Stimulated activated effector memory CD8-positive, alpha-beta T cell treated with anti-CD3 and anti-CD28 coated beads, Interleukin-12 subunit alpha, Interleukin-12 subunit beta, amount 100 ng/mL, for 72 hours (primary cell): ENCODE measurements at regions not wholly inside any gene's neighbourhood (a gene's known extent, or its start where the extent isn't known, plus 50 kb on each side); places are given as distances from the start of the nearest gene placed in this dataset.
A peak's percentile ranks its signal among the peaks of the same experiment; 100 is the strongest.

Experiments
- ATAC-seq: fragments of 150-1000 bp; cut with Tn5 transposase; 2 replicates; pipeline ENCODE4 v1.10.0; 2021
- DNase-seq, 2 donors: peaks; one replicate each; pipeline ENCODE4 v3.0.0; 2021 to 2022; ENCODE audit warnings: low spot score in 2 of 2
- H3K27ac Mint-ChIP-seq: one replicate; pipeline ENCODE4 v1.8.0; 2022; ENCODE audit warnings: mild to moderate bottlenecking, mixed read lengths
- H3K36me3 Mint-ChIP-seq: one replicate; pipeline ENCODE4 v1.8.0; 2022; ENCODE audit warnings: mild to moderate bottlenecking, mixed read lengths
- H3K4me1 Mint-ChIP-seq: one replicate; pipeline ENCODE4 v1.8.0; 2022; ENCODE audit warnings: mixed read lengths
- H3K4me3 Mint-ChIP-seq: one replicate; pipeline ENCODE4 v1.8.0; 2022; ENCODE audit warnings: mild to moderate bottlenecking, mixed read lengths
- H3K9me3 Mint-ChIP-seq: one replicate; pipeline ENCODE4 v1.8.0; 2022; ENCODE audit warnings: mixed read lengths

- no peak overlapping the region for H3K27ac Mint-ChIP-seq
- no peak overlapping the region for H3K4me3 Mint-ChIP-seq
- DNase-seq (no peak), ATAC-seq (no peak)
- H3K9me3 Mint-ChIP-seq, result no peaks in the 10 kb centered on the region
- H3K4me1 Mint-ChIP-seq, result no peaks in the 10 kb centered on the region
- H3K36me3 Mint-ChIP-seq, result no peaks in the 10 kb centered on the region
Observed at GRCh38 chr2:238565031-238565430, 138.3 kb downstream of the ASB1 start.

DNA sequence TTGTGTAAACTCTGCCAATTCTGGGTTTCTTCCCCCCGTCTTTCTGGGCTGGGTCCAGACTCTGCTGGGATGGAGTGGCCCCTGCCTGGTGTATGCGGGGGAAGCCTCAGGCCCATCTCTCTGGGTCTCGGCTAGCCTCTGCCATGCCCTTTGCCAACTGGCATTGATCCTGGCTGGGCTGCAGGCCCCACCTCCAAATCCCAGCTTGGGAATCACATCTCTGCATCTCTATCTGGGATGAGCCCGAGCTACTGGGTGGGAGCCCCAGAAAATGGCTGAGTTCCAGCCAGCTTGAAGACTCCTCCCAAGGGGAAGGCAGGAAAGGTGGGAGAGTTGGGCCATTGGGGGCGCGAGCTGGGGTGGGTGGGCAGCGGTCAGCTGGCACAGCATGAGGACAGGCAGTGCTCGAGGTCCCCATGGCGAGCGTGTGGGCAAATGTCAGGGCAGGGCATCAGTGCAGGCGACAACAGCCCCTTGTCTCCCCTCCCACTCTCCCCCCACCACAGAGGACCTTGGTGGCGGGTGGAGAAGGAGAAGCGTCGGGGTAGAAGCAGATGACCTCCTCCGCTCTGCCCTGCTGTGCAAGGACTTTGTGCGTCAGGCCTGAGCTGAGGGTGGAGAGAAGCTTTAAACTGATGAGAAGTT lies 139.4 kb downstream of the ASB1 start:
- H3K27ac Mint-ChIP-seq, result no peak overlapping the region
- no peaks in the 10 kb centered on the region for H3K36me3 Mint-ChIP-seq
- ATAC-seq (no peak), DNase-seq (no peak)
- no peak overlapping the region for H3K4me3 Mint-ChIP-seq
- no peaks in the 10 kb centered on the region for H3K4me1 Mint-ChIP-seq
- no peaks in the 10 kb centered on the region for H3K9me3 Mint-ChIP-seq

GRCh38 chr2:238567067-238567855 lies 140.5 kb downstream of the ASB1 start:
- no peaks in the 10 kb centered on the region for H3K9me3 Mint-ChIP-seq
- no peak overlapping the region for H3K27ac Mint-ChIP-seq
- H3K4me1 Mint-ChIP-seq, result no peaks in the 10 kb centered on the region
- no peaks in the 10 kb centered on the region for H3K36me3 Mint-ChIP-seq
- DNase-seq (no peak), ATAC-seq (no peak)
- no peak overlapping the region for H3K4me3 Mint-ChIP-seq

DNA sequence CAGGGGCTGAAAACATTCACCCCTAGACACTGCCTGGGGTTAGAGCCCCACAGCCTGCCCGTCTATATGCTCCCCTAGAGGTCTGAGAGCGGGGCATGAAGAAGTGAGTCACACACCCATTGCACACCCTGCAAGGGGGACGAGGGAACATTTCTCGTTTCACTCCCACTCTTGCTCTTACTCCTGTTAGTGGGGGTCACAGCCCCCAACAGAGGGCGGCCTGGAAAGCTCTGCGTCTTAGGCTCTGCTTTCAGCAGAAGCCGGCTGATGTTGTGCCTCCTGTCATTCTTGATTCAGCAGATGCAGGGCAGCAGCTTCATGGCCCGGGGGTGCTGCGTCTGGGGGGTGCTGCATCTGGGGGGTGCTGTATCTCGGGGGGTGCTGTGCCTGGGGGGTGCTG lies 141.3 kb downstream of the ASB1 start:
- no peak overlapping the region for H3K4me3 Mint-ChIP-seq
- H3K36me3 Mint-ChIP-seq, result no peaks in the 10 kb centered on the region
- DNase-seq (no peak), ATAC-seq (no peak)
- no peaks in the 10 kb centered on the region for H3K9me3 Mint-ChIP-seq
- H3K27ac Mint-ChIP-seq, result no peak overlapping the region
- H3K4me1 Mint-ChIP-seq, result no peaks in the 10 kb centered on the region

DNA sequence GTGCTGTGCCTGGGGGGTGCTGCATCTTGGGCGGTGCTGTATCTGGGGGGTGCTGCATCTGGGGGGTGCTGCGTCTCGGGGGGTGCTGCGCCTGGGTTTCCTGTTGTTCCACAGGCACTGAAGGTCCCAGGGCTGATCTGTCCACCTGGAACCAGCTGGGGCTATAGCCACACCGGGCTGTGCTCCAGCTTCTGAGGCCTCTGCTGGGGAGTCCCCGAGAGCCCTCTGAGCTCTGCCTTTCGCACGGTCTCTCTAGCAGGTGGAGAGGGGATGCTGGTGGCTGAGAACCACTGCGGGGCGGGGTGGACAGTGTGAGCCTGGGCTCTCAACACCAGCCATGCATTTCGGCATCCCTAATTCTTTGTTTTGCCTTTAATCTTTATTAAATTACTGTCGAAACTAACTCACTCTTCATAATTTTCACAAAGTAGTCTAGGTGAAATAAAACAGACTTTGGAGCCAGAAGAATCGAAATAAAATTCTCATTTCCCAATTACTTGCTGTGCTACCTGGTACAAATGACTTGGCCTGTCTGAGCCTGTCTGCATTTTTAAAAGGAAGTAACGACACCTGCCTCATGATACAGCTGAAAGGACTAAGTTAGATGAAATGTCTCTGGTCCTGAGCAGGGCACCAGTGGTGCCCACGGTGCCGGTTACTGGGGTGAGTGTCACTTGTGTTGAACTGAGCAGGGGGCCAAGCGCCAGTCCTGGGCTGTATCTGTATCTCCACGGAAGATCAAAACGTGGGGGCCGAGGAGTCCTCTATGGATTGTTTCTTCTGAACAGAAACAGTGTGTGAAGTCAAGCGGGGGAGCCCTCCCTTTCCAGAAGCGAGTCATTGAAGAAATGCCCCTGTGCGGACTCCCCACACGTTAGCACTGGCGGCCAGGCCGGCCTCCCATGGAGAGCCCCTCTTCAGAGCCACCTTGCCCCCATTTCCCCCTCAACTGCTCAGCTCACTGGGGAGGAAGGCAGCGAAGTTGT lies 142.0 kb downstream of the ASB1 start:
- Mint-ChIP-seq H3K9me3 (no peaks in the 10 kb centered on the region), H3K4me1 (no peaks in the 10 kb centered on the region), H3K27ac (no peak overlapping the region), H3K36me3 (no peaks in the 10 kb centered on the region), H3K4me3 (no peak overlapping the region)
- DNase-seq (no peak), ATAC-seq (no peak)

DNA sequence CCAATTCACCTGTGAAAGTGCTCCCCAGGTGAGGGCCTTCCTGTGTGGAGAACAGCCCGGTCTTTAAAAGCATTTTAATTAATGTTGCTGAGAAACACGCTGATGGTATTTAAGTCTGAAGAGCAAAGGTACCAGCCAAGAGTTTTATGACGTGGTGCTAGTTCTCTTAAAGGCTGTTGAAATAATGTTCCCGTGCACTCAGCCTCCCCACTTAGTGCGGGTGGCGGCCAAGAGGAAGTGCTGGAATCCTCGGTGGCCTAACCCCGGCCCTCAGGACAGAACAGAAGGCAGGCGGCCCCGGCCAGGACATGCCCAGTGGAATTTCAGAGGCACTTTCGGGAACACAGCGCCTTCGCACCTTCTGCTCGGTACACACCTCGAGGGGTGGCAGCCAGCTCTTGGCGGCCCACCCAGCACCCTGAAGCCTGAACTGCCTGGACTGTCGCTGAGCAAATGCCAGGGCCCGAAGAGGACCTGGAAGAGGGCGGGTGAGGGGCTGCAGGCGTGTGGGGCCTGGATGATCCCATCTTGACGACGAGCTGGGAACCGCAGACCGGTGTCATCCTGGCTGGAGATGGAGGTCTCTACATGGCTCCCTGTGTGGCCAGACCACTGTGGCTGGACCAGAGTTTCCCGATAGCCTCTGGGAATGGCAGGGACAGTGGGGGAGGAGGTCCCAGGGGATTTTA lies 142.9 kb downstream of the ASB1 start:
- Mint-ChIP-seq H3K4me1 (no peaks in the 10 kb centered on the region), H3K27ac (no peak overlapping the region)
- no peak for DNase-seq

DNA sequence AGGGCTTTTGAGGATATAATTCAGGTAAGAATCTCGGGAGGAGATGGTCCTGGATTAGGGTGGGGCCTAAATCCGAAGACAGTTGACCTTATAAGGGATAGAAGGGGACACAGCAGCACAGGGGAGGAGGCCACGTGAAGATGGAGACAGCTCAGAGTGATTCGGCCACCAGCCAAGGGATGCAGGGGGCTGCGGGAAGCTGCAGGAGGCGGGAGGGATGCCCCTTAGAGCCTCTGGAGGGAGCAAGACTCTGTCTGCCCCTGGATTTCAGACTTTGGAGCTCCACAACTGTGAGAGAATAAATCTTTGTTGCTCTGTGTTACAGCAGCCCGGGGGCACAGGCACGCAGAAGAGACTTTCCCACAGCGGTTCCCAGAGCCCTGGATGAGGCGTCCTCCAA lies 143.7 kb downstream of the ASB1 start:
- H3K4me1 Mint-ChIP-seq, result no peaks in the 10 kb centered on the region
- no peak for ATAC-seq
- no peak overlapping the region for H3K27ac Mint-ChIP-seq
- no peaks in the 10 kb centered on the region for H3K36me3 Mint-ChIP-seq
- H3K9me3 Mint-ChIP-seq, result no peaks in the 10 kb centered on the region
- DNase-seq, result no peak
- no peak overlapping the region for H3K4me3 Mint-ChIP-seq

More for the DNA sequence above, 142.9 kb downstream of the ASB1 start:
- H3K9me3 Mint-ChIP-seq, result no peaks in the 10 kb centered on the region
- ATAC-seq, result no peak
- no peaks in the 10 kb centered on the region for H3K36me3 Mint-ChIP-seq
- H3K4me3 Mint-ChIP-seq, result no peak overlapping the region

GRCh38 chr2:238570926-238571325 lies 144.2 kb downstream of the ASB1 start:
- no peaks in the 10 kb centered on the region for H3K36me3 Mint-ChIP-seq
- H3K4me1 Mint-ChIP-seq, result no peaks in the 10 kb centered on the region
- no peak for DNase-seq
- H3K4me3 Mint-ChIP-seq, result no peak overlapping the region
- ATAC-seq, result no peak
- no peak overlapping the region for H3K27ac Mint-ChIP-seq
- no peaks in the 10 kb centered on the region for H3K9me3 Mint-ChIP-seq

- Mint-ChIP-seq H3K9me3 (no peaks in the 10 kb centered on the region), H3K36me3 (no peaks in the 10 kb centered on the region), H3K4me1 (no peaks in the 10 kb centered on the region), H3K4me3 (no peak overlapping the region), H3K27ac (no peak overlapping the region)
- ATAC-seq (no peak), DNase-seq (no peak)
Observed at GRCh38 chr2:238571661-238572372, 145.1 kb downstream of the ASB1 start.

- H3K27ac Mint-ChIP-seq, result no peak overlapping the region
- H3K4me3 Mint-ChIP-seq, result no peak overlapping the region
- H3K36me3 Mint-ChIP-seq, result no peaks in the 10 kb centered on the region
- no peaks in the 10 kb centered on the region for H3K9me3 Mint-ChIP-seq
- H3K4me1 Mint-ChIP-seq, result no peaks in the 10 kb centered on the region
- peak; percentile 27 for ATAC-seq
- peak in 1 of 2 donors; percentile 54 for DNase-seq
Observed at GRCh38 chr2:238573065-238573778, 146.5 kb downstream of the ASB1 start.

DNA sequence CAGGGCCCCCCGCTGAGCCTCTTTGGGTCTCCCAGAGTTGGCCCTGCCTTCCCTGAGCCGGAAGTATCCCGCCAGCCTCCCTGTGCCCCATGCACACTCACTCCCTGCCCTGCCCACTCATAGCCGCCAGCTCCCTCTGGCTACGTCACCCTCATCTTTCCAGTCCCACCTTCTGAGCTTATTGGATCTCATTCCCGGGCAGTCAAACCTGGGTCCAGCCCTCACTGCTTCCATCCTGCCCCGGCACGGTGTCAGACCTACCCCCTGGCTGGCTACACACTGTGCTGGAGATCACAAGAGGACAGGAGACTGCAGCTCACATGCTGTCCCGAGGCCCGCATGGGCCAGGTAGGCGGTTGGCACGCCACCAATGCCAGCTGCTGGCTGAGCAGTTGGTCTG lies 147.2 kb downstream of the ASB1 start:
- DNase-seq, result no peak
- no peaks in the 10 kb centered on the region for H3K4me1 Mint-ChIP-seq
- no peaks in the 10 kb centered on the region for H3K9me3 Mint-ChIP-seq
- no peak overlapping the region for H3K27ac Mint-ChIP-seq
- ATAC-seq, result no peak
- H3K4me3 Mint-ChIP-seq, result no peak overlapping the region
- no peaks in the 10 kb centered on the region for H3K36me3 Mint-ChIP-seq

- Mint-ChIP-seq H3K4me3 (no peak overlapping the region), H3K27ac (no peak overlapping the region), H3K4me1 (no peaks in the 10 kb centered on the region), H3K9me3 (no peaks in the 10 kb centered on the region), H3K36me3 (no peaks in the 10 kb centered on the region)
- ATAC-seq (no peak), DNase-seq (no peak)
Observed at GRCh38 chr2:238574490-238575271, 148.0 kb downstream of the ASB1 start.

- H3K4me1 Mint-ChIP-seq, result no peaks in the 10 kb centered on the region
- H3K36me3 Mint-ChIP-seq, result no peaks in the 10 kb centered on the region
- DNase-seq (no peak), ATAC-seq (no peak)
- H3K27ac Mint-ChIP-seq, result no peak overlapping the region
- H3K9me3 Mint-ChIP-seq, result no peaks in the 10 kb centered on the region
- H3K4me3 Mint-ChIP-seq, result no peak overlapping the region
Observed at GRCh38 chr2:238576674-238577073, 149.9 kb downstream of the ASB1 start.
